ENCODE measurements at regions not wholly inside any gene's neighbourhood (a gene's known extent, or its start where the extent isn't known, plus 50 kb on each side); places are given as distances from the start of the nearest gene placed in this dataset.
"Not testable (repeated sequence)": the region's sequence is repeated elsewhere in the genome, so short reads cannot be mapped to it uniquely, and the experiment has no call there.

DNA sequence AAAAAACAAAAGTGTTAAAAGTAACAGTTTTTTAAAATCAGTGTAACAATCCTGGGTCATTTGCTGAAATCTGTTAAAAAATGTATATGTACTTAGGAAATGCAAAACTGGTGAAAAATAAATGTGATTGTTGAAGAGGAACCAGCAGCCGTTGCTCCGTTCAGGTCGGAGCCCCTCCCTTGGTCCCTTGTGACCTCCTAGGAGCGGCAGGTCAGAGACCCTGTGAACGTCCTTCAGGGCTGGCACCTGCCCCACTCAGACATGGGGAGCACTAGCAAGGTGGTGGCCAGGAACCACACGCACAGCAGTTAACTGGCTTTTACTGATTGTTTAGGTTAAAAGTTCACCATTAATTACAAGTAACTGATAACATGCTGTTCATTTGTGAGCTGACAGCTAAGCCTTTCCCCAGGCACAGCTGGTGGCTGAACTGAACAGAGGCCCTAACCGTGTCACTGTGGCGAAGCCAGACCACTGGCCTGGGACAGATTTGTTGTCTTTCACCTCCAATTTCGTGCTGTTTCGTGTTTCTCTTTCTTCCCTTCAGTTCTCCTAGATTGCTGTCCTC is 159.2 kb upstream of the ALKAL2 start:
- DNase-seq: no peak

- DNase-seq: no peak
These were observed 158.5 kb upstream of the ALKAL2 start for GRCh38 chr2:446303-446874.

GRCh38 chr2:445896-446295 is 158.0 kb upstream of the ALKAL2 start:
- no peak for DNase-seq

GRCh38 chr2:444937-445884 is 157.3 kb upstream of the ALKAL2 start:
- no peak for DNase-seq

DNA sequence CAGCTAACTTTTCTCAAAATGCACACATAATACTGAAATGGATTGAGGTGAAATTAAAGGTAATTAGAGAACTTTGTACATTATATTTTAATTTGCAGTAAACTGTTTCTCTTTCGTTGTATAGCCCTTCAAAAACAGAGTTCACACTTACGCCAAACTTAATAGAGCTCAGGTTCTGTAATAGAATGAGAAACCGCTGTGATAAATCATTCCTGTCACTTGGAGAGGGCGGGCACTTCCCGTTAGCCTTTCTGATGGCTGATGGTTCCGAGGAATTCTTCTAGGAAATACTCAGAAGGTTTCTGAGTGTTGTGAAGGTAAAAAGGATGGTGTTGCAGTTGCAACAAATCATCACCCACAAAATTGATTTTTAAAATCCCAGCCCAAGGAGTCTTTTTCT is 155.8 kb upstream of the ALKAL2 start:
- no peak for DNase-seq

DNA sequence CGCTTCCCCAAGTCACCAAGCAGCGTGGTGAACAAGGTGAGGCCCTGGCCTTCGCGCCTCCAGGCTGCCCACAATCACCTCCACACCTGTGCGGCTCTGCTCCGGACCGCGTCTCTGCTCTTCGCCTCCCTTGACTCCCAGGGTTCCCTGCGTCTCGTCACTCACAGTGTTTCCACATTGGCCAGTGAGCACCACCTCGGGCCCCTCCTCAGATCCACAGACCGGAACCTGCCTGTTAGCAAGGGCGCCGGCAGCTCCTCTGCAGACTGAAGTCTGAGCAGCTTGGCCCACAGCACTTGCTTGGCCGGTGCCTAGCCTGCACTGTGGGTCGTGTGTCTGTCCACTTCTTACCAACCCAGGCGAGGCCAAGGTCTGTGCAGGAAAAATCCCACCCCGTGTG is 155.3 kb upstream of the ALKAL2 start:
- no peak for DNase-seq

DNA sequence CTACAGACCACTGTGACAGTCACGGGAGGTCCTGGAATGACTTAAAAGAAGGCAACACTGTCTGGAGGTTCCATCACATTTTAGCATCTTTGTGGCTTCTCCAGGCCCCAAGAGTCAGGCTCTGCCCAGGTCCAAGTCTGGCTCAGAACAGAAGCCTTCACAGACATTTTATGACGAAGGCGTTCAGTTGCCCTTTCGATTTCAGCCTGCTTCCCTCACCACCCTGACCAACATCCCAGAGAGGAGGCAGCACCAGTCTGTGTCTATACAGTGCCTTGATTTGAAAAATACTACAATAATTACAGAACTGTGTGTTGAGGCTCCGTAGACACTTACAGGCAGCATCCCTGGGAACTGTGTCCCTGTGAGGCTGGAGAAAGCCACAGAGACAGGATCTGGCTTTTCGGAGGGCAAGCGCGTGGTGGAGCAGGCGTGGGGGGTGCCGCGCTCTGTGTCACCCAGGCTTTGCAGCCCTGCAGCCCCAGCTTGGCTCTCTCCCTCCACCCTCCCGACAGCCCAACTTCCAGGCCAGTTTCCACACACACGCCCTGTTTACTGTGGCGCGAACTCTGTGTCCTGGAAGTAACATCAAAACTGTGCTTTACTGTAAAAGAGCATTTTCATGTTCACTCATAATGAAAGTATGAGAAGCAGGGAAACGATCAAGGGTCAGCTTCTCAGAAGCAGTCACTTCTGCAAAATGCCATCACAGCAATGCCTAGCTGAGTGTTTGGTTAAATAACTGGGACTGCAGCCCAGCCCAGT is 153.5 kb upstream of the ALKAL2 start:
- peak; percentile 44 for DNase-seq

DNA sequence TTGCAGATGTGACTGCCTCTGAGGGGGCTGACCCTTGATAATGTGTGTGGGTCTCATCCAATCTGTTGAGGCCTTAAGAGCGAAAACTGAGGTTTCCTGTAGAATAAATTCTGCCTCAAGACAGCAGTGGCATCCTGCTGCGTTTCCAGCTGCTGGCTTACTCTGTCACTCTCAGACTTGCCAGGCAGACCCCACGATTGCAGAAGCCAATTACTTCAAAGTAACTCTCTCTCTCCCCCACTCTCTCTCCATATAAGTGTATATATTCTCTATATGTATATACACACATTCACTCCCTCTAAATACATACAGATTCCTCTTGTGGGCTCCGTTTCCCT is 152.5 kb upstream of the ALKAL2 start:
- DNase-seq: no peak

- DNase-seq: no peak
These were observed 151.9 kb upstream of the ALKAL2 start for GRCh38 chr2:439556-440402.

- DNase-seq: no peak
These were observed 151.2 kb upstream of the ALKAL2 start for GRCh38 chr2:439077-439476.

GRCh38 chr2:437756-438393 is 150.0 kb upstream of the ALKAL2 start:
- DNase-seq: peak; percentile 68

DNA sequence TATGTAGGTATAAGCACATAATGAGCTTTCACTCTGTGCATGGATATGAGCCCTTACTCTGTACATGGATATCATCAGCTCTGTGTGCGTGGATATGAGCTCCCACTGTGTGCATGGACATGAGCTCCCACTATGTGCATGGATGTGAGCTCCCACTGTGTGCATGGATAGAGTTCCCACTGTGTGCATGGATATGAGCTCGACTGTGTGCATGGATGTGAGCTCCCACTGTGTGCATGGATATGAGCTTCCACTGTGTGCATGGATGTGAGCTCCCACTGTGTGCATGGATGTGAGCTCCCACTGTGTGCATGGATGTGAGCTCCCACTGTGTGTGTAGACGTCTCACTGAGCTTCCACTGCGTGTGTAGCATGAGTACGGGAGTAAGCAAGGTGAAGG is 149.3 kb upstream of the ALKAL2 start:
- no peak for DNase-seq

DNA sequence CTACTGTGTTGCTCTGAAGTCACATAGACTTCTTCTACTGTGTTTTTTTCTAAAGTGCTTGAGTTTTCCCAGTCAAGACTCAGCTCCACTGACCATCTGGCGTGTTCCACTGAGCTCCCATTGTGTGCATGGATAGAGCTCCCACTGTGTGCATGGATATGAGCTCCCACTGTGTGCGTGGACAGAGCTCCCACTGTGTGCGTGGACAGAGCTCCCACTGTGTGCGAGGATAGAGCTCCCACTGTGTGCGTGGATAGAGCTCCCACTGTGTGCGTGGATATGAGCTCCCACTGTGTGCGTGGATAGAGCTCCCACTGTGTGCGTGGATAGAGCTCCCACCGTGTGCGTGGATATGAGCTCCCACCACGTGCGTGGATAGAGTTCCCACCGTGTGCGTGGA is 148.3 kb upstream of the ALKAL2 start:
- DNase-seq: no peak

DNA sequence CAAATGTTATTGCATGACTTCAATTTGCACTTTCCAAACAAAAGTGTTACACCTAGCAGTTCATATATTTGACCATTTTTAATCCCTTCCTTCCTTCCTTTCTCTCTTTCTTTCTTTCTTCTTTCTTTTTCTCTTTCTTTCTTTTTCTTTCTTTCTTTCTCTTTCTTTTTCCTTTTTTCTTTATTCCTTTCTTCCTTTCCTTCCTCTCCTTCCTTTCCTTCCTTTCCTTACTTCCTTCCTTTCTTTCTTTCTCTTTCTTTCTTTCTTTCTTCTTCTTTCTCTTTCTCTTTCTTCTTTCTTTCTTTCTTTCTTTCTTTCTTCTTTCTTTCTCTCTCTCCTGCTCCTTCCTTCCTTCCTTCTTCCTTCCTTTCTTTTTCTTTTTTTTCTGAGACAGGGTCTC is 146.7 kb upstream of the ALKAL2 start:
- DNase-seq: no peak

- no peak for DNase-seq
These were observed 145.3 kb upstream of the ALKAL2 start for GRCh38 chr2:433216-433615.

- no peak for DNase-seq
These were observed 142.6 kb upstream of the ALKAL2 start for GRCh38 chr2:430291-431040.

DNA sequence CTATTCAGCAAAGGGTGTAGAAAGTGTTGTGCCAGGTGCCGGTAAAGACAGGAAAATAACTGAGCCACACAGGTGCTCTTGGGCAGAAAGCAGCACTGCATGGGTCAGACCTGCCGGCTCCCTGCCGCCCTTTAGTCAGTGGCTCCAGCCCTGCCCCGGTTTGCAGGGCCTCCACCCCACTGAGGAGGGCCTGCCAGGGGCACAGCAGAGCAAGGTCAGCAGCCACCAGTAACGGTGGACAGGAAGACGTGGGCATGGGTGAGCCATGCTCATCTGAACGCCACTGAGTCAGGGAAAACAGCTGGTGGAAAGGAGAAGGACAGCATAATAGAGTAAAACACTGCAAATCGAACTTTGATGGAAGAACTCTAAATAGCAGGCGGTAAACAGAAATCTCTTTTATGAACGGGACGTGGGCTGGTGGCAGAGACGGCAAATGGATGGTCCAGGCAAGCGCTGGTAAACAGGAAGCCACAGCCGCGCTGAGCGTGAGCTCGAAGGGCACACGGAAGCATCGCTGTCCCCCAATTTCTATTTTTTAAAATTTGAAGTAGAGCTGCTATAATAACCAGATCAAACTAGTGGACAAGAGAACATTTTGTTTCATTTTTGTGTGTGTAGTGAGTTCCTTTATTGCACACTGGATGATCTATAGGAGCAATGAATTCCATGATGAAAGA is 141.8 kb upstream of the ALKAL2 start:
- DNase-seq: peak; percentile 16

- no peak for DNase-seq
These were observed 141.3 kb upstream of the ALKAL2 start for GRCh38 chr2:429142-429541.

DNA sequence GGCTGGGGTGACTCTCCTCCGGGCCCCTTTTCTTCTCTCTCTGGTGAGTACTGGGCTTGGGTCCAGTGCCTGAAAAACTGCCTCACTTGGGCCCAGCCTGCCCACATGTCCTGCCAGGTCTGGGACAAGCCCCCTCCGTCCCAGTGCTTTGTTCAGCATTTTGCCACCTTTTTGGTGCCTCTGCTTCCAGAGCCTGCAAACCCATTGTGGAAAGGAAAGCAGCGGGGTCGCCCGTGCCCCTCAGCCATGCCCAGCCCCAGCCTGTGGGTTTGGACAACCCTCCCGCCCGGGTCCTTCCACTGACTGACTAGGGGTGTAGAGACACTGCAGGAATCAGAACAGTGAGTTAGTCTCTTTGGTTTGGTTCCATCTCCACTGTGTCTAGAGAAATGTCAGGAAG is 140.7 kb upstream of the ALKAL2 start:
- DNase-seq: no peak

- not testable (repeated sequence) for DNase-seq
These were observed 138.8 kb upstream of the ALKAL2 start for GRCh38 chr2:426696-427095.

GRCh38 chr2:425947-426346 is 138.1 kb upstream of the ALKAL2 start:
- no peak for DNase-seq

All from activated CD4-positive, alpha-beta T cell treated with anti-CD3 and anti-CD28 coated beads, Interleukin-10, Interleukin-2, amounts not matched to agents 100 ng/mL and 50 ng/mL, durations not matched to agents 16 hours and 8 hours (primary cell).